ENCODE measurements at regions not wholly inside any gene's neighbourhood (a gene's known extent, or its start where the extent isn't known, plus 50 kb on each side); places are given as distances from the start of the nearest gene placed in this dataset.

DNA sequence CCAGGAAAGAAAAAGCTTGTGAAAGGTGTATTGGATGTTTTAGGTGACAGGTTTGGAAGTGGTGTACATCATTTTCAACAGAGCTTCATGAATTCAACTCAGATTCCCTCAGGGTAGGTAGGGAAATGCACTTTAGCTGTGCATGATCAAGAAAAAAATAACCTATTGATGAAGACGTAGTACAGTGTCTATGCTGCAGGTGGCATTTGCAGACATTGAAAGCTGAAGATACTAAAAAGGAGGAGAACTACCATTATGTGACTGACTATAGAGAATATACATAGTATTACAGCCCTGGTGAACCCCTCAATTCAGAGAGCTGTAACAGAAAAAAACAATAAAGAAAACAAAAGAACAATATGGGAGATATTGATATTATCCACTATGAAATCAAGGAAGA lies 2344.7 kb upstream of the ACO1 start:
- TF ChIP-seq, protein P1, sequence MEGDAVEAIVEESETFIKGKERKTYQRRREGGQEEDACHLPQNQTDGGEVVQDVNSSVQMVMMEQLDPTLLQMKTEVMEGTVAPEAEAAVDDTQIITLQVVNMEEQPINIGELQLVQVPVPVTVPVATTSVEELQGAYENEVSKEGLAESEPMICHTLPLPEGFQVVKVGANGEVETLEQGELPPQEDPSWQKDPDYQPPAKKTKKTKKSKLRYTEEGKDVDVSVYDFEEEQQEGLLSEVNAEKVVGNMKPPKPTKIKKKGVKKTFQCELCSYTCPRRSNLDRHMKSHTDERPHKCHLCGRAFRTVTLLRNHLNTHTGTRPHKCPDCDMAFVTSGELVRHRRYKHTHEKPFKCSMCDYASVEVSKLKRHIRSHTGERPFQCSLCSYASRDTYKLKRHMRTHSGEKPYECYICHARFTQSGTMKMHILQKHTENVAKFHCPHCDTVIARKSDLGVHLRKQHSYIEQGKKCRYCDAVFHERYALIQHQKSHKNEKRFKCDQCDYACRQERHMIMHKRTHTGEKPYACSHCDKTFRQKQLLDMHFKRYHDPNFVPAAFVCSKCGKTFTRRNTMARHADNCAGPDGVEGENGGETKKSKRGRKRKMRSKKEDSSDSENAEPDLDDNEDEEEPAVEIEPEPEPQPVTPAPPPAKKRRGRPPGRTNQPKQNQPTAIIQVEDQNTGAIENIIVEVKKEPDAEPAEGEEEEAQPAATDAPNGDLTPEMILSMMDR (optimal IDR thresholded peaks at IDR 0.05 in 1 of 3, IDR thresholded peaks at IDR 0.05 in 1 of 3, conservative IDR thresholded peaks at IDR 0.05 in 1 of 3; ENCODE audit: extremely low read depth in 1 of 3, insufficient read depth in 2 of 3, low read length in 3 of 3), result no peak
- no peak for TF ChIP-seq EZH2 (IDR thresholded peaks at IDR 0.05; ENCODE audit: low read length)

Measured in keratinocyte (primary cell).